ENCODE measurements at regions not wholly inside any gene's neighbourhood (a gene's known extent, or its start where the extent isn't known, plus 50 kb on each side); places are given as distances from the start of the nearest gene placed in this dataset.

DNA sequence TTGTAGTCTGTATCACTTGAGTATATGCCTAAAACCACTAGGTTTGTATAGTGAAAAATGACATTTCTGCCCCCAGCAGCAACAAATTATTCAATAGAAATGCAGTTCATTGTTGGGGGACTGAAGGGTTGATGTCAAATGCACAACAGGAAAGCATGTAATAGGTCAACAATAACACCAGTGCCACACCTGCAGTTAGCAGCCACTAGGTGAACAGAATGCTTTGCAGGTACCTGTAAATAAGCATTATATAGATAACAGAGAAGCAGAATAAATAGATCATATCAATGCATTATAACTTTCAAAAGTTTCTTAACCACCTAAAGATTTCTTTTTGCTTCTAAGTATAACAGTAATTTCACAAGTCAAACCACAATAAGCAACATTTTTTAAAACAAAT, 435.9 kb upstream of the DMAC1 start (continued):
- TF ChIP-seq SUZ12 (IDR thresholded peaks at IDR 0.05; ENCODE audit: low read length) (no peak), CHD1 (IDR thresholded peaks at IDR 0.05; ENCODE audit: low read depth, low read length) (no peak), SP1 (IDR thresholded peaks at IDR 0.05; ENCODE audit: low read depth, low read length) (no peak), SP2 (IDR thresholded peaks at IDR 0.05; ENCODE audit: low read length) (no peak)
- TF ChIP-seq, protein P1, sequence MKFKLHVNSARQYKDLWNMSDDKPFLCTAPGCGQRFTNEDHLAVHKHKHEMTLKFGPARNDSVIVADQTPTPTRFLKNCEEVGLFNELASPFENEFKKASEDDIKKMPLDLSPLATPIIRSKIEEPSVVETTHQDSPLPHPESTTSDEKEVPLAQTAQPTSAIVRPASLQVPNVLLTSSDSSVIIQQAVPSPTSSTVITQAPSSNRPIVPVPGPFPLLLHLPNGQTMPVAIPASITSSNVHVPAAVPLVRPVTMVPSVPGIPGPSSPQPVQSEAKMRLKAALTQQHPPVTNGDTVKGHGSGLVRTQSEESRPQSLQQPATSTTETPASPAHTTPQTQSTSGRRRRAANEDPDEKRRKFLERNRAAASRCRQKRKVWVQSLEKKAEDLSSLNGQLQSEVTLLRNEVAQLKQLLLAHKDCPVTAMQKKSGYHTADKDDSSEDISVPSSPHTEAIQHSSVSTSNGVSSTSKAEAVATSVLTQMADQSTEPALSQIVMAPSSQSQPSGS (IDR thresholded peaks at IDR 0.05; ENCODE audit: low read length) = no peak
